HG03457 (cell line): ENCODE measurements at regions not wholly inside any gene's neighbourhood (a gene's known extent, or its start where the extent isn't known, plus 50 kb on each side); places are given as distances from the start of the nearest gene placed in this dataset.
"Not testable (repeated sequence)": the region's sequence is repeated elsewhere in the genome, so short reads cannot be mapped to it uniquely, and the experiment has no call there.

Experiments
- ATAC-seq: cut with Tn5 transposase; IDR thresholded peaks from one replicate; pipeline ENCODE4 v1.9.1; 2021; ENCODE audit warnings: moderate number of reproducible peaks; ENCODE audit not compliant: unreplicated experiment

DNA sequence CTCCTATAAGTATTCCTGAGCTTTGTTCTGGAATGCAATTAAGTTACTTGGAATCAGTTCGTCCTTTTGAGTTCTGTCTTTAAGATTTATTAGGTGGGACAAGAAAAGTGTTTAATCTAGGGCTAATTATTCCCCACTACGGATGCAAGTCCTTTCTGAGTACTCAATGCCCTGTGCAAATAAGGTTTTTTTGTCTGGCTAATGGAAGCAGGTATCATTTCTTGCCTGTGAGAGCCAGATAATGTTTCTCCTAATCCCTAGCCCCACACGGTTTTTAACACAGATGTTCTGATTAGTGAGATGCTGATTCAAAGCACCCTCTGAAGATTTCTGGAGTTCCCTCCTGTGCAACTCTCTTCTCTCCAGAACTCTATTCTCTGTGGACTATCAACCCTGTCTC lies 296.6 kb upstream of the PRICKLE1 start:
- ATAC-seq: no peak

- ATAC-seq: no peak
Measured at GRCh38 chr12:42885677-42886076, 296.1 kb upstream of the PRICKLE1 start.

DNA sequence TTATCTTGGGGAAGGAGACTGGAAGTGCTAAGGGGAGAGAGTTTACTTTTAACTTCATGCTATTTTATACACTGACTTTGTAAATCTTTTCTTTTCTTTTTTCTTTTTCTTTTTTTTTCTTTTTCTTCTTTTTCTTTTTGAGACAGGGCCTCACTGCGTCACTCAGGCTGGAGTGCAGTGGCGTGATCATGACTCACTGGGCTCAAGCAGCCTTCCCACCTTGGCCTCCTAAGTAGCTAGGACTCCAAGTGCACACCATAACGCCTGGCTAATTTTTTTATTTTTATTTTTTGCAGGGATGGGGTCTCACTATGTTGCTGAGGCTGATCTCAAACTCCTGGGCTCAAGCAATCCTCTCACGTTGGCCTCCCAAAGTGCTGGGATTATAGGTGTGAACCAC lies 294.6 kb upstream of the PRICKLE1 start:
- ATAC-seq: no peak

DNA sequence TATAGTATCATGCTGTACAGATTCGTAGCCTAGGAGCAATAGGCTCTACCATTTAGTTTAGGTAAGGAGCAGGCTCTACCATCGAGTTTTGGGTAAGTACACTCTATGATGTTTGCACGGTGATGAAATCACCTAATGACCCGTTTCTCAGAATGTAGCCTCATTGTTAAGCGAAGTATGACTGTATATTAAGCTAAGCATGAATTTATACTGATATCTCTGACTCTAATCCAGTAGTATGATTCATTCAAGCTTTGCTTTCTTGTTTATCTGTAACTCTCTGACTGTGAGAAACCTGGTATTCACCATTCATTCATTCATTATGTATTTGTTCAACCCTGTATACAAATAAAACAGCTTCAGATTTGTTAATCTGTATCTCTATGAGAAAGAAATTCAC lies 283.9 kb upstream of the PRICKLE1 start:
- ATAC-seq: no peak

DNA sequence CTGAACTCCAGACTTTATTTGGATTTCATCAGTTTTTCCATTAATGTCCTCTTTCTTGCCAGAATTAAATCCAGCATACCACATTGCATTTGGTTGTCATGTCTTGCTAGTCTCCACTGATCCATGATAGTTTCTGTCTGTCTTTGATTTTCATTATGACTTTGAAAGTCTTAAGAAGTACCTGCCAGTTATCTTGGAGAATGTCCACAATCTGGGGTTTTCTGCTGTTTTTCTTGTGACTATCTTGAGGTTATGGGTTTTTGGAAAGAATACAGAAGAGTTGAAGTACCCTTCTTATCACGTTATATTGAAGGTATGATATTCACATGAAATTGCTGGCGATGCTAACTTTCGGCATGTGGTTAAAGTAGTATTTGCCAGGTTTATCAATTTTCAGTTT lies 282.3 kb upstream of the PRICKLE1 start:
- ATAC-seq: no peak

- ATAC-seq: no peak
Measured at GRCh38 chr12:42868291-42868690, 278.7 kb upstream of the PRICKLE1 start.

DNA sequence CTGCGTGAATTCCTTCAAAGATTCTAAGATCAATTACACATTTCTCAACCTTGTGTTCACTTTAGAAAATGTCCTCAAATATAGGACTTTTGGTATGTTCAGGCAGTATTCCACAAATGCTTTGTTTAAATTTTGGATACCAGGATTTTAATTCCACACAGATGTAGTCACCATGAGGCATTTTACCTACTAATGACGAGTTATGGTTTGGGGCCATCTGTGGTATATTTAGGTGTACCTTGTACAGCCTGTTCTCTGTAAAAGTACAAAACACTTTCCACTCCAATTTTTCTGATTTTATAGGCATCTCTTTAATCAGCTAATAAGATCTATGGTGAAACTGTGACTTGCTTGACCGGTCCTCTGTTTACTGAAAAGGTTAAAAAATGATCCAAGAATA lies 275.7 kb upstream of the PRICKLE1 start:
- ATAC-seq: no peak

DNA sequence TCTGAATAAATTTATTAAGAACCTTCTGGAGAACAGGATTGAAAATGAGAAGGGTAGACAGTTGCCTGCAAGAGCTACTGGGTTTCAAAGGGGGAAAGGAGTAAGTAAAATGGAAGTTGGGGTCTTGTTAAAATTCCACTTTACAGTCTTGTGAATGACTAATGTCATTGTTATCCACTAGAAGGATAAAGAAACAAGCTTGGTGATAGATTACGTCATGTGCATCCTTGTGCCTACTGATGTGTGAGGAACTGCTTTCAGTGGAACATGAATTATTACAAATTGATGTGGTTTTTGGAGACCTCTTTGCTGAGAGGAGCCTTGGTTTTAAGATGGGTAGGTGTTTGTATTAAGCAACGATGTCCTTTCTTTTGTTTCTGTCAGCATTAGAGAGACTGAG lies 272.5 kb upstream of the PRICKLE1 start:
- ATAC-seq: no peak

- not testable (repeated sequence) for ATAC-seq
Measured at GRCh38 chr12:42860331-42860730, 270.8 kb upstream of the PRICKLE1 start.

DNA sequence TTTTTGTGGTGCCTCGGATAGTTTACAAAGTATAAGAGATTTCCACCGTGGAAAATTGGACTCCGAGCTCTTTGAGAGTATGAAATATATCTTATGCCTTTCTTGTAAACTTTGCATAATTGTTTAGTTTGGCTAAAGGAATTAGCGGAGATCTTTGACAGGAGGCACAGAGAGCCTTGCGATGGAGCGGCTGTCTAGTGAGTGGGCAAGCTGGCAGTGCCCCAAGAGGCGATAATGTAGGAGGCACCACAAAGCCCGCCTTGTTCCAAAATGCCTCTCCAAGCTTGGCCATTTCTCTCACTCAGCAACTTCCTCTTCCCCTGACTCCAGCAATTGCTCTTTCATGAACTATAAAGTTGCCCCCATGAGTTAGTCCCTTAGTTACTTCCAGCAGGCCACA lies 270.1 kb upstream of the PRICKLE1 start:
- no peak for ATAC-seq

DNA sequence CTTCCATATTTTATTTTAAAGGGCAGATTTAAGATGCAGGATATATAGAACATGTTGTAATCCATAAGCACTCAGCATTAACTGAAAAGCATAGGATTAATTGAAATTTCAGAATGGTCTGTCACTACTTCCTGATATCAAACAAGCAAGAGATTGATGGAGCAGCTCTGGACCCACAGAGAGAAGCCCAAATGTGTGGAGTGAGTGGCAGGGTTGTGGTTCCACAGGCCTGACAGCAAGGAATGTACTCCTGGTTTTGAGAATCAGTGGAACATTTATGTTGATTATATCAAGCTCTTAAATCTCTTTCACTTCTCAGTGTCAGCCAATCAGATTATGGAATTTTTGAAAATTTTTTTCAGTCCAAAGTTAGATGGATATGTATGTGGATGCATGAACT lies 267.6 kb upstream of the PRICKLE1 start:
- ATAC-seq: no peak

- ATAC-seq: no peak
Measured at GRCh38 chr12:42855362-42855950, 265.9 kb upstream of the PRICKLE1 start.

GRCh38 chr12:42854826-42855225 lies 265.3 kb upstream of the PRICKLE1 start:
- no peak for ATAC-seq

GRCh38 chr12:42854208-42854607 lies 264.7 kb upstream of the PRICKLE1 start:
- no peak for ATAC-seq

- no peak for ATAC-seq
Measured at GRCh38 chr12:42853370-42854140, 264.0 kb upstream of the PRICKLE1 start.

DNA sequence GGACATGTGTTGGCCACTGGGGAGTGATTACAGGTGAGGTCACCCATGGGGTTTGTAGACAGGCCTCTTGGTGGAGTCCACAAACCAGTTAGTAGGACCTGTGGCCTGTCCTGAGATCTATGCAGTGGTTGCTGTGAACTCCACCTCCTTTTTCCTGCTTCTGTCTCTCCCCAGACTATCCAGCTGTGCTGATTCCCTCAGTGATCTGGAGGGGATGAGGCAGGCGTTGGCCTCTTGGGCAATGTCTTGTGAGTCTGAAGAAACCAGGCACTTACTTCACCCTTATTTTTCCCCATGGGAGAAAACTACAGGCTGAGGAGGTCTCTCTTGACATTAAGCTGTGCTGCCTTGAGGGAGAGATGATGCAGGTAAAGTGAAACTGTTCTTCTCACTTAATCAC lies 257.2 kb upstream of the PRICKLE1 start:
- ATAC-seq: no peak

DNA sequence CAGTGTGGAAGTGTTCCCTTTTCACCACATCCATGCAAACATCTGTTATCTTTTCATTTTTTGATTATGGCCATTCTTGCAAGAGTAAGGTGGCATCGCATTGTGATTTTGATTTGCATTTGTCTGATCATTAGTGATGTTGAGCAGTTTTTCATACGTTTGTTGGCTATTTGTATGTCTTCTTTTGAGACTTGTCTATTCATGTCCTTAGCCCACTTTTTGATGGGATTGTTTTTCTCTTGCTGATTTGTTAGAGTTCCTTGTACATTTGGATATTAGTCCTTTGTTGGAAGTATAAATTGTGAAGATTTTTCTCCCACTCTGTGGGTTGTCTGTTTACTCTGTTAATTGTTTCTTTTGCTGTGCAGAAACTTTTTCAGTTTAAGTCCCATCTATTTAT lies 244.5 kb upstream of the PRICKLE1 start:
- no peak for ATAC-seq

DNA sequence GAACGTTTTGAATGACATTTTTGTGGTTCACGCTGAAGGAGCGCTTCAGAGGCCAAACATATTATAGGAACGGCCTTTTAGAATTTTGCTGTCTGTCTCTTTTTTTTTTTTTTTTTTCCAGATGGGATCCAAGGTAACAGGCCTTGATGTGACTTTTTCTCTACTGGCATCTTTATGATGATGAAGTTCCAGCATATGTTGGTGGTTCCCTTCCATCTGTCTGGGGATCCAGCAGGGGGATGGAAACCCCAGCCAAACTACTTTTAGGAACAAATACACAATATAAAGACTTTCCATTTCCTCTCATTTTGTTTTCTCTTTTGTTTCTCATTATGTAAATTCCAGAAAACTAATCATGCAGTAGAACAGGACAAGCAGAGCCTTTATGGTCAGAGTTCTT lies 239.3 kb upstream of the PRICKLE1 start:
- ATAC-seq: no peak

GRCh38 chr12:42824327-42824726 lies 234.8 kb upstream of the PRICKLE1 start:
- no peak for ATAC-seq

DNA sequence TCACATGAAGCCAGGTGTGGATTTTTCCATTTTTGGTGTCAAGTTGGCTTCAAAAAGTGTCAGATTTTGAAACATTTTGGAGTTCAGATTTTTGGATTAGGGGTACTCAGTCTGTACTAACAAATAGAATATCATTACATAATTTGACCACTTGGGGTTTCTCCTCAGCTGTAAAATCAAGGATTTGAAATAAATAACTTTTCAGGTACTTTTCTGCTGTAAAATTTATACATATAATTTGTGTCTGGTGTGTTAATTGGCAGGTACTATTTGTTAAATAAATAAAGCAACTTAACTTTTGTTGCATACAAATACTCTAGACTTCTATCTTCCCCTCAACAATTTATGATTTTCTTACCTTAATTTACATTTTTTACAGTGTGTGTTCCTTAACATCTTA lies 234.1 kb upstream of the PRICKLE1 start:
- no peak for ATAC-seq

DNA sequence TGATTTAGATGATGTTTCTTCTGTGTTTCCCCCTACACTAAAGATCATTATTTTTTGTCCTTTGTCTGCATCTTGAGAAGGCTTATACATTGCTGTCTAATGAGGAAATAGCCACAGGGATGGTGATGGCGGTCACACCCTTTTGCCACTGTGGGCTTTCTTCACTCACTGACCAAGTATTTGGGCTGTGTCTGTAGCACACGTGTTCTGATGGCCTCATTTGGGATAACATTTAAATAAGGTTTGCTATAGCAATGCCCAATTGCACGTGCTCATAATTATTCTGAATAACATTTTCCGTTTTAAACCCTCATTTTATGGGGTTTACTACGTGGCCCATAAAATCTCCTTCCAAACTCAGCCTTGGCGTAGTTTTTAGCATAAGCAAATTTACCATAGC lies 230.3 kb upstream of the PRICKLE1 start:
- no peak for ATAC-seq

GRCh38 chr12:42815068-42815467 lies 225.5 kb upstream of the PRICKLE1 start:
- no peak for ATAC-seq

DNA sequence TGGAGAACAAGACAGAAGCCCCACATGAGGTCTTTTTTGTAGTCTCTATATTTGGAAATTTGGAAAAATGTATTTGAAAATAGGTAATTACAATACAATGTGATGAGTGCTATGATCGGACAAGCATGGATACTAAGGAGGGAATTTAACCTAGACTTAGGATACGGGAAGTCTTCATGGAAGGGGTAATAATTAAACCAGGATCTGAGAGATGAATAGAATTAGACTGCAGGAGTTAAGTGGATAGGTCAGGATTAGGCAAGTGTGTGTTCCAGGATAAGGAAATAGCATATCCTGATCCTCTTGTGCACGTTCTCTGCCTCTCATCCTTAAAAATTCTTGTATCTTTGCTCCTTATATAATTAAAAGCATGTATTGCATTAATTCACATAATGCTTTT lies 223.3 kb upstream of the PRICKLE1 start:
- ATAC-seq: no peak
